GM21423 (cell line): ENCODE measurements at regions not wholly inside any gene's neighbourhood (a gene's known extent, or its start where the extent isn't known, plus 50 kb on each side); places are given as distances from the start of the nearest gene placed in this dataset.

Experiments
- ATAC-seq: cut with Tn5 transposase; IDR thresholded peaks from one replicate; pipeline ENCODE4 v1.9.1; 2021; ENCODE audit warnings: mild to moderate bottlenecking, moderate library complexity; ENCODE audit not compliant: unreplicated experiment

- no peak for ATAC-seq
These were observed 69.7 kb upstream of the TAF11L2 start for GRCh38 chr5:17428176-17428800.

GRCh38 chr5:17429353-17429752 is 68.7 kb upstream of the TAF11L2 start:
- ATAC-seq = no peak

- ATAC-seq = no peak
These were observed 67.8 kb upstream of the TAF11L2 start for GRCh38 chr5:17430241-17430640.

GRCh38 chr5:17431272-17432050 is 66.6 kb upstream of the TAF11L2 start:
- ATAC-seq = no peak

- no peak for ATAC-seq
These were observed 65.5 kb upstream of the TAF11L2 start for GRCh38 chr5:17432569-17432968.

- ATAC-seq = no peak
These were observed 64.6 kb upstream of the TAF11L2 start for GRCh38 chr5:17433406-17433805.

GRCh38 chr5:17434982-17435381 is 63.0 kb upstream of the TAF11L2 start:
- no peak for ATAC-seq

- peak; percentile 37 for ATAC-seq
These were observed 61.7 kb upstream of the TAF11L2 start for GRCh38 chr5:17436350-17436749.

GRCh38 chr5:17436761-17437221 is 61.2 kb upstream of the TAF11L2 start:
- peak; percentile 89 for ATAC-seq

- no peak for ATAC-seq
These were observed 60.0 kb upstream of the TAF11L2 start for GRCh38 chr5:17438027-17438426.

GRCh38 chr5:17439956-17440355 is 58.1 kb upstream of the TAF11L2 start:
- ATAC-seq = no peak

GRCh38 chr5:17440766-17441165 is 57.3 kb upstream of the TAF11L2 start:
- no peak for ATAC-seq

GRCh38 chr5:17441351-17441750 is 56.7 kb upstream of the TAF11L2 start:
- ATAC-seq = no peak

- ATAC-seq = no peak
These were observed 54.5 kb upstream of the TAF11L2 start for GRCh38 chr5:17443333-17444130.

GRCh38 chr5:17444496-17444895 is 53.5 kb upstream of the TAF11L2 start:
- no peak for ATAC-seq

- ATAC-seq = no peak
These were observed 52.8 kb upstream of the TAF11L2 start for GRCh38 chr5:17445185-17445584.
